Testis (tissue), 2 donors: ENCODE measurements at regions not wholly inside any gene's neighbourhood (a gene's known extent, or its start where the extent isn't known, plus 50 kb on each side); places are given as distances from the start of the nearest gene placed in this dataset.

Source experiments
- DNase-seq: peaks from one replicate; pipeline ENCODE4 v3.0.0-alpha.2; 2019
- H3K27ac ChIP-seq, 2 donors: fragments of 200-600 bp; sonication (generic); one replicate each; pipeline ENCODE4 v1.5.1; 2019
- H3K27me3 ChIP-seq: fragments of 200-600 bp; sonication (generic); one replicate; pipeline ENCODE4 v1.5.1; 2019
- H3K36me3 ChIP-seq: fragments of 200-600 bp; sonication (generic); one replicate; pipeline ENCODE4 v1.5.1; 2017; ENCODE audit warnings: low read depth; ENCODE audit errors: missing control alignments
- H3K4me1 ChIP-seq: fragments of 200-600 bp; sonication (generic); one replicate; pipeline ENCODE4 v1.5.1; 2019
- H3K4me3 ChIP-seq, 2 donors: fragments of 200-600 bp; sonication (generic); one replicate each; pipeline ENCODE4 v1.5.1; 2017 to 2019
- H3K9me3 ChIP-seq: fragments of 200-600 bp; sonication (generic); one replicate; pipeline ENCODE4 v1.5.1; 2017
- POLR2A ChIP-seq: fragments of 450-650 bp; IDR thresholded peaks from one replicate; pipeline ENCODE4 v1.6.1; 2017; ENCODE audit warnings: antibody characterized with exemption, mild to moderate bottlenecking, moderate library complexity
- WGBS, 2 donors: methylation state at CpG; one replicate each; pipeline ENCODE4 v1.1.5; 2018; 5-methylcytosine and 5-hydroxymethylcytosine counted together
- intact Hi-C: fragments of 100-400 bp; cut with DNase I; formaldehyde crosslinking; loops from one replicate; pipeline ENCODE4 v1.15.1; 2023; ENCODE audit warnings: low total_unique reads
- TF ChIP-seq, protein P1 (sequence below), 3 experiments: fragments of 450-650 bp in 2 of 3; fragments of 200-600 bp in 1 of 3; sonication (generic) in 1 of 3; IDR thresholded peaks; one replicate each; pipeline ENCODE4 v1.5.1; 2016 to 2019; ENCODE audit warnings: antibody characterized with exemption in 3 of 3, mild to moderate bottlenecking in 2 of 3, moderate library complexity in 1 of 3

DNA sequence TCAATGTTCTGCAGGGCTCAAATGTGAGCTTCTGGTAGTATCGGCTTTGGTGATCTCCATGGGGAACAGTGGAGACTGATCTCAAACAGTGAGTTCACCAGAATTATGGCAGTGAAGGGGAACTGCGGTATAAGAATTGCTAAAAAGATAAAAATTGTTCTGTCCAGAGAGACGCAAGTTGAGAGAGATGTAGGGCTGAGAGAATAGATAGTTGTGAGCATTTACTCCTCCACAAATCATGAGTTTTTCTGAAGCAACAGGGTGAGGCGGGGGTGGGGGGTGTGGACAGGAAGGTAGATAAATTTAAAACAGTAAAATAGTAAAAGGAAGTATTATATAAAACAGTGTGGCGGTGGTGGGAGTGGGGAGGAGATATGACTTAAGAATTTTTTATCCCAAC is 98.6 kb upstream of the NEDD9 start:
- H3K4me1 ChIP-seq, result peaks cover 6% of the 10 kb centered on the region
- H3K36me3 ChIP-seq, result no peaks in the 10 kb centered on the region
- H3K27ac ChIP-seq, result no peak overlapping the region
- DNase-seq, result no peak
- H3K9me3 ChIP-seq, result no peaks in the 10 kb centered on the region
- no peaks in the 10 kb centered on the region for H3K27me3 ChIP-seq
- H3K4me3 ChIP-seq, result no peak overlapping the region
- WGBS, 2 donors, result 61 to 76% methylated on average over 5 of the region's 5 CpGs
- TF ChIP-seq POLR2A, result no peak
- TF ChIP-seq, protein P1, sequence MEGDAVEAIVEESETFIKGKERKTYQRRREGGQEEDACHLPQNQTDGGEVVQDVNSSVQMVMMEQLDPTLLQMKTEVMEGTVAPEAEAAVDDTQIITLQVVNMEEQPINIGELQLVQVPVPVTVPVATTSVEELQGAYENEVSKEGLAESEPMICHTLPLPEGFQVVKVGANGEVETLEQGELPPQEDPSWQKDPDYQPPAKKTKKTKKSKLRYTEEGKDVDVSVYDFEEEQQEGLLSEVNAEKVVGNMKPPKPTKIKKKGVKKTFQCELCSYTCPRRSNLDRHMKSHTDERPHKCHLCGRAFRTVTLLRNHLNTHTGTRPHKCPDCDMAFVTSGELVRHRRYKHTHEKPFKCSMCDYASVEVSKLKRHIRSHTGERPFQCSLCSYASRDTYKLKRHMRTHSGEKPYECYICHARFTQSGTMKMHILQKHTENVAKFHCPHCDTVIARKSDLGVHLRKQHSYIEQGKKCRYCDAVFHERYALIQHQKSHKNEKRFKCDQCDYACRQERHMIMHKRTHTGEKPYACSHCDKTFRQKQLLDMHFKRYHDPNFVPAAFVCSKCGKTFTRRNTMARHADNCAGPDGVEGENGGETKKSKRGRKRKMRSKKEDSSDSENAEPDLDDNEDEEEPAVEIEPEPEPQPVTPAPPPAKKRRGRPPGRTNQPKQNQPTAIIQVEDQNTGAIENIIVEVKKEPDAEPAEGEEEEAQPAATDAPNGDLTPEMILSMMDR (IDR thresholded peaks at IDR 0.05), result no peak
- intact Hi-C loops, result no loop called here

DNA sequence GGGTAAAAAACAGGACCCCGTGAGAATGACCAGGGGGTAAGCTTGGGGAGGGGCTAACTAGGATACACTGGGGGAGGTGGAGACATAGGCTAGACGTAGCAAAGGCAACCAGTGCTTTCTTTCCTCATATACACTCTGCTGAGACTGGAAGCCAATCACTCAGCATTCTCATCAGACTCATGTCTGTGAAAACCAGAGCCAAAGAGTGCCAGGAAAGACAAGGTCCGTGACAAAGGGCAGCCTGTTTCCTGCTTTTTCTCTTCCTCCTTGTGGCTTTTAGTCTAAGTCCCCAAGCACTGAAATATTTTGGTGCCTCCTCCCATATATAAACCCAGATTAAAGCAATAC is 97.9 kb upstream of the NEDD9 start:
- Histone ChIP-seq H3K9me3 (no peaks in the 10 kb centered on the region), H3K27ac (no peak overlapping the region), H3K4me1 (peaks cover 6% of the 10 kb centered on the region), H3K36me3 (no peaks in the 10 kb centered on the region), H3K4me3 (no peak overlapping the region), H3K27me3 (no peaks in the 10 kb centered on the region)
- 46 to 48% methylated on average over 3 of the region's 3 CpGs for WGBS, 2 donors
- TF ChIP-seq, protein P1 (IDR thresholded peaks at IDR 0.05), result no peak
- no peak for TF ChIP-seq POLR2A
- intact Hi-C loops, result no loop called here
- DNase-seq, result peak; percentile 53

DNA sequence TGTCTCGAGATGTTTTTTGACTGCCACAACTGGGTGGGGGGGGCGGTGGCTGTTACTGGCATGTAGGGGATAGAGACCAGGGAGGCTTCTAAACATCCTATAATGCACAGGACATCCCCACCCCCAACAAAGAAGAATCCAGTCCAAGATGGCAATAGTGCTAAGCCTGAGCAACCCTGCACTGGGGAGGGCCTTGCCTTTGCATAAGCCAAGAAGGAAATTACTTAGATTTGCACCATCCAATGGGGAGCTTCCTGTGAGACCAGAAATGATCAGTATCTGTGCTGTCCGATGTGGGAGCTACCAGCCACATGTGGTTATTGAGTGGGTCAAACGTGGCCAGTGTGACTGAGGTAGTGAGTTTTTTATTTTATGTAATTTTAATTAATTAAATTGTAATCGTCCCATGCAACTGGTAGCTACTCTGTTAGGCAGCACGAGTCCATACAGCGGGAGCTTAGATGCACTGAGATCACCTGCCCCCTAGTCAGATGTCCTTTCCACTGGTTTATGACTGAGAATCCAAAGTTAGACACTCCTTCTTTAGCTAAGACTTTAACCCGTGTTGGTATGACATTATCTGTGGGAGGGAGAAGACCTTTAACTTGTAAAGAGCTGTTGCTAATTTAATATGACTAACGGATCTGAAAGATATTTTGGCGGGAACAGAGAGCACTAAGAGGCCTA is 97.4 kb upstream of the NEDD9 start:
- peaks cover 6% of the 10 kb centered on the region for H3K4me1 ChIP-seq
- H3K27ac ChIP-seq, result no peak overlapping the region
- WGBS, 2 donors, result 76% methylated on average over 9 to 10 of the region's 10 CpGs
- TF ChIP-seq, protein P1 (IDR thresholded peaks at IDR 0.05), result no peak
- H3K27me3 ChIP-seq, result no peaks in the 10 kb centered on the region
- no peak for DNase-seq
- intact Hi-C loops, result no loop called here
- H3K36me3 ChIP-seq, result no peaks in the 10 kb centered on the region
- no peaks in the 10 kb centered on the region for H3K9me3 ChIP-seq
- H3K4me3 ChIP-seq, result no peak overlapping the region

DNA sequence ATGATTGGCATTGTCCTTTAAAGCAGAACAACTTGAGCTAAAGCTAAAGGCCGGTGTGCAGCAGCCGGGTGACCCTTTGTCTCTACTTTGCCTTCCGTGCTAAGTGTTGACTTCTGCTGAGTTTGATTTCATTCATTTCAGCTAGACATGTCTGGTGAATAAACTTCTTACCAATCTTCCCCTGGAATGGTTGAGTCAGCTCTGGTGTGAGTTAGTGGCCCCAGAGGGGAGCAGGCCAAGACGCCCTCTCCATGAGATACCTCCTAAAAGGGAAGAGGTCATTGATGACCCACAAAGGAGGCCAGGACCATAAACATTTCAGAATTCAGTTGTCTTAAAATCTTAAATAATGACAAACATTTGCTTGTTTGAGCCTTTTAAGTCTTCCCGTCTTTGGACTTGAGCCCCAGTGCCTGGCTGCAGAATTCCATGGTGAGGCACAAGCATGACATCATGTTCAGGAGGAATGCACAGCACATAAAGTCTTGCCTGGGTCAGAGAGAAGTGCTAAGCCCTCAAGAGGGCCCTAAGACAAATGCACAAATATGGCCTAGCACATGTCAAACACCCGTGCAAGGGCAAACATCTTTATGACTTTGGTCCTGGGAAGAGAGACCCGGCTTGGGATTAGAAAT is 96.3 kb upstream of the NEDD9 start:
- no peaks in the 10 kb centered on the region for H3K9me3 ChIP-seq
- H3K4me3 ChIP-seq, result no peak overlapping the region
- peaks cover 6% of the 10 kb centered on the region for H3K4me1 ChIP-seq
- H3K27me3 ChIP-seq, result no peaks in the 10 kb centered on the region
- intact Hi-C loops, result no loop called here
- no peak for TF ChIP-seq POLR2A
- TF ChIP-seq, protein P1 (IDR thresholded peaks at IDR 0.05), result no peak
- H3K36me3 ChIP-seq, result no peaks in the 10 kb centered on the region
- 95 to 97% methylated on average over 7 of the region's 7 CpGs for WGBS, 2 donors
- DNase-seq, result no peak
- H3K27ac ChIP-seq, result no peak overlapping the region

DNA sequence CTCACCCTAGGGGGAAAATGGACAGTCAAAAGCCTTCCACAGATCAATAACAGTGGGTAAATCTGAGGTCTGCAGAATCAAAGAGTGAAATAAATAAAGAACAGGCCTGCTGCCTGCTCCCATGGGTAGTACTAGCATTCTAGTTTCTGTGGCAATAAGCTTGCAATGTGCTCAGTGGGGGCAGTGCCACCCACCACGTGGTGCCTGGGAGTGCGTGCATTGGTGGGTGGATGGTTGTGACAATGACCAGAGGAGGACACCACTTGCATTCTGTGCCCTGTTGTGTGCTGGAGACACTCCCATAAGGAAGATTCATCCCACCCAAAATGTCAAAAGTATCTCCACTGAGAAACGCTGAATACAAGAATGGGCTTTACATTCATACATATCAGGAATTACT is 95.5 kb upstream of the NEDD9 start:
- 84 to 92% methylated on average over 3 of the region's 3 CpGs for WGBS, 2 donors
- intact Hi-C loops, result no loop called here

More for the DNA sequence above, 95.5 kb upstream of the NEDD9 start:
- Histone ChIP-seq H3K36me3 (no peaks in the 10 kb centered on the region), H3K9me3 (no peaks in the 10 kb centered on the region), H3K27ac (no peak overlapping the region), H3K4me3 (no peak overlapping the region), H3K4me1 (peaks cover 6% of the 10 kb centered on the region), H3K27me3 (no peaks in the 10 kb centered on the region)
- DNase-seq, result no peak
- TF ChIP-seq, protein P1 (IDR thresholded peaks at IDR 0.05), result no peak
- TF ChIP-seq POLR2A, result no peak
